H9 (cell line): ENCODE measurements at regions not wholly inside any gene's neighbourhood (a gene's known extent, or its start where the extent isn't known, plus 50 kb on each side); places are given as distances from the start of the nearest gene placed in this dataset.

ENCODE experiments used
- DNase-seq: peaks from one replicate; pipeline ENCODE4 v3.0.0-alpha.2; 2017
- H2AFZ ChIP-seq: one replicate; pipeline ENCODE4 v1.6.1; 2013; ENCODE audit warnings: mild to moderate bottlenecking, low read length, control low read depth, moderate library complexity
- H2AK5ac ChIP-seq: 2 replicates; pipeline ENCODE4 v1.6.1; 2013; ENCODE audit warnings: low read length, control low read depth, mixed read lengths; ENCODE audit not compliant: insufficient read length
- H2BK120ac ChIP-seq: one replicate; pipeline ENCODE4 v1.6.1; 2013; ENCODE audit warnings: low read depth, mild to moderate bottlenecking, low read length, control low read depth, inconsistent platforms; ENCODE audit not compliant: poor library complexity, severe bottlenecking
- H2BK12ac ChIP-seq: 2 replicates; pipeline ENCODE4 v1.6.1; 2013; ENCODE audit warnings: low read length, control low read depth, mixed read lengths, low read depth; ENCODE audit not compliant: insufficient read length
- H2BK15ac ChIP-seq: 2 replicates; pipeline ENCODE4 v1.6.1; 2013; ENCODE audit warnings: low read depth, low read length, control low read depth
- H2BK20ac ChIP-seq: one replicate; pipeline ENCODE4 v1.6.1; 2013; ENCODE audit warnings: low read depth, mild to moderate bottlenecking, low read length, control low read depth, inconsistent platforms; ENCODE audit not compliant: poor library complexity, severe bottlenecking
- H2BK5ac ChIP-seq: 2 replicates; pipeline ENCODE4 v1.6.1; 2013; ENCODE audit warnings: low read length, control low read depth, mixed read lengths; ENCODE audit not compliant: insufficient read length
- H3K14ac ChIP-seq: 2 replicates; pipeline ENCODE4 v1.6.1; 2013; ENCODE audit warnings: low read length, control low read depth; ENCODE audit not compliant: insufficient read depth
- H3K18ac ChIP-seq: 2 replicates; pipeline ENCODE4 v1.6.1; 2013; ENCODE audit warnings: low read depth, mild to moderate bottlenecking, mixed read lengths, low read length, control low read depth; ENCODE audit not compliant: insufficient read length
- H3K23ac ChIP-seq: 2 replicates; pipeline ENCODE4 v1.6.1; 2013; ENCODE audit warnings: low read length, control low read depth, mixed read lengths, low read depth; ENCODE audit not compliant: insufficient read length
- H3K23me2 ChIP-seq: 2 replicates; pipeline ENCODE4 v1.6.1; 2013; ENCODE audit warnings: low read depth, mild to moderate bottlenecking, mixed read lengths, low read length, control low read depth; ENCODE audit not compliant: insufficient read length, poor library complexity, severe bottlenecking
- H3K27ac ChIP-seq: 2 replicates; pipeline ENCODE4 v1.5.1; 2013; ENCODE audit warnings: low read length, control low read depth, mixed read lengths, low read depth; ENCODE audit not compliant: insufficient read length
- H3K27me3 ChIP-seq: 2 replicates; pipeline ENCODE4 v1.6.1; 2013; ENCODE audit warnings: low read length, control low read depth, inconsistent platforms; ENCODE audit not compliant: insufficient read depth
- H3K4ac ChIP-seq: 2 replicates; pipeline ENCODE4 v1.6.1; 2013; ENCODE audit warnings: low read depth, mild to moderate bottlenecking, control low read depth, inconsistent platforms, low read length, moderate library complexity
- H3K4me1 ChIP-seq: 2 replicates; pipeline ENCODE4 v1.6.1; 2013; ENCODE audit warnings: low read length, control low read depth, inconsistent platforms; ENCODE audit not compliant: insufficient read depth
- H3K4me2 ChIP-seq: 2 replicates; pipeline ENCODE4 v1.6.1; 2013; ENCODE audit warnings: low read length, control low read depth, mixed read lengths; ENCODE audit not compliant: insufficient read length, insufficient read depth
- H3K56ac ChIP-seq: 2 replicates; pipeline ENCODE4 v1.6.1; 2013; ENCODE audit warnings: low read depth, mild to moderate bottlenecking, mixed read lengths, low read length, control low read depth; ENCODE audit not compliant: insufficient read length
- H3K79me1 ChIP-seq: 2 replicates; pipeline ENCODE4 v1.6.1; 2013; ENCODE audit warnings: low read depth, mild to moderate bottlenecking, moderate library complexity, low read length, control low read depth, inconsistent platforms; ENCODE audit not compliant: insufficient read depth, poor library complexity, severe bottlenecking
- H3K79me2 ChIP-seq: 2 replicates; pipeline ENCODE4 v1.6.1; 2013; ENCODE audit warnings: low read length, control low read depth, inconsistent platforms; ENCODE audit not compliant: insufficient read depth
- H3K9ac ChIP-seq: 2 replicates; pipeline ENCODE4 v1.6.1; 2013; ENCODE audit warnings: low read length, control low read depth, mixed read lengths; ENCODE audit not compliant: insufficient read length; ENCODE audit errors: extremely low read depth
- H3K9me3 ChIP-seq: one replicate; pipeline ENCODE4 v1.6.1; 2013; ENCODE audit warnings: low read depth, low read length, inconsistent platforms; ENCODE audit not compliant: control insufficient read depth
- H3T11ph ChIP-seq: one replicate; pipeline ENCODE4 v1.6.1; 2013; ENCODE audit warnings: mild to moderate bottlenecking, low read length, control low read depth, inconsistent platforms
- H4K20me1 ChIP-seq: one replicate; pipeline ENCODE4 v1.6.1; 2013; ENCODE audit not compliant: control insufficient read depth, insufficient read length, insufficient read depth
- H4K5ac ChIP-seq: 2 replicates; pipeline ENCODE4 v1.6.1; 2013; ENCODE audit warnings: low read depth, mild to moderate bottlenecking, mixed read lengths, low read length, control low read depth; ENCODE audit not compliant: insufficient read length
- H4K8ac ChIP-seq: replicated peaks from 2 replicates; pipeline ENCODE4 v1.6.1; 2013; ENCODE audit warnings: low read length, control low read depth, mixed read lengths, low read depth; ENCODE audit not compliant: insufficient read length
- H4K91ac ChIP-seq: 2 replicates; pipeline ENCODE4 v1.6.1; 2013; ENCODE audit warnings: low read depth, mild to moderate bottlenecking, moderate library complexity, mixed read lengths, low read length, control low read depth; ENCODE audit not compliant: insufficient read length
- H3K27ac Mint-ChIP-seq, 3 experiments: 2 replicates in 2 of 3; 3 replicates in 1 of 3; pipeline ENCODE4 v1.8.0; 2020 to 2021; ENCODE audit warnings: mixed read lengths in 3 of 3, mild to moderate bottlenecking in 1 of 3, moderate library complexity in 1 of 3
- H3K27me3 Mint-ChIP-seq: 2 replicates; pipeline ENCODE4 v1.8.0; 2021; ENCODE audit warnings: low read depth, mild to moderate bottlenecking, moderate library complexity, mixed read lengths
- H3K36me3 Mint-ChIP-seq, 3 experiments: 2 replicates in 2 of 3; 3 replicates in 1 of 3; pipeline ENCODE4 v1.8.0; 2020 to 2021; ENCODE audit warnings: low read depth in 3 of 3, mixed read lengths in 3 of 3; ENCODE audit not compliant: insufficient read depth in 1 of 3
- H3K4me1 Mint-ChIP-seq, 2 experiments: 2 replicates each; pipeline ENCODE4 v1.8.0; 2020; ENCODE audit warnings: mixed read lengths in 2 of 2
- H3K4me3 Mint-ChIP-seq, 2 experiments: 2 replicates in 1 of 2; 3 replicates in 1 of 2; pipeline ENCODE4 v1.8.0; 2020 to 2021; ENCODE audit warnings: mild to moderate bottlenecking in 2 of 2, mixed read lengths in 2 of 2, moderate library complexity in 1 of 2
- H3K9me3 Mint-ChIP-seq, 2 experiments: 2 replicates in 1 of 2; 3 replicates in 1 of 2; pipeline ENCODE4 v1.8.0; 2020; ENCODE audit warnings: mild to moderate bottlenecking in 2 of 2, mixed read lengths in 2 of 2, moderate library complexity in 1 of 2
- CTCF ChIP-seq: fragments of 200-600 bp; sonication (generic); conservative IDR thresholded peaks from 3 replicates; pipeline ENCODE4 v1.8.0; 2021; ENCODE audit warnings: antibody characterized with exemption, mild to moderate bottlenecking
- WGBS: extraction: QIAGEN DNeasy Blood & Tissue Kit; methylation state at CpG from one replicate; pipeline ENCODE4 v1.1.7; 2013; ENCODE audit warnings: missing lambda C conversion rate, low lambda C conversion rate, mixed read lengths; ENCODE audit not compliant: insufficient read length; ENCODE audit errors: extremely low coverage; 5-methylcytosine and 5-hydroxymethylcytosine counted together

- Histone ChIP-seq H3K27me3 (no peaks in the 10 kb centered on the region), H3K9ac (no peak overlapping the region), H2BK20ac (no peak overlapping the region), H2AFZ (no peak overlapping the region), H2AK5ac (no peak overlapping the region), H3K79me1 (no peaks in the 10 kb centered on the region), H3K4me1 (no peaks in the 10 kb centered on the region; the same call in 1 of the 2 replicates), H3K79me2 (no peaks in the 10 kb centered on the region), H4K5ac (no peak overlapping the region), H3K18ac (no peak overlapping the region), H3K27ac (no peak overlapping the region), H3K14ac (no peak overlapping the region), H2BK12ac (no peak overlapping the region), H3K23ac (no peak overlapping the region), H3K23me2 (peaks cover 3% of the 10 kb centered on the region), H3K4me2 (no peak overlapping the region), H4K8ac (no peak overlapping the region), H2BK120ac (no peak overlapping the region), H2BK5ac (no peak overlapping the region), H4K20me1 (no peaks in the 10 kb centered on the region), H3T11ph (no peak overlapping the region), H3K9me3 (no peaks in the 10 kb centered on the region), H3K56ac (no peak overlapping the region), H3K4ac (no peak overlapping the region), H4K91ac (no peak overlapping the region), H2BK15ac (no peak overlapping the region)
- Mint-ChIP-seq H3K4me1 (peaks cover 32% of the 10 kb centered on the region in 2 experiments), H3K27ac (no peak overlapping the region), H3K36me3 (peaks cover 3 to 4% (median 3%) of the 10 kb centered on the region in 3 experiments; a peak in 5 of 7 replicates), H3K4me3 (no peak overlapping the region), H3K27me3 (peaks cover 12% of the 10 kb centered on the region), H3K9me3 (peaks cover 3 to 5% of the 10 kb centered on the region in 2 experiments; a peak in 4 of 5 replicates)
- WGBS = no CpG with 5 or more reads among the region's 1 CpG
- DNase-seq = no peak
- TF ChIP-seq CTCF = no peak
These were observed 317.0 kb upstream of the IRX1 start for GRCh38 chr5:3278643-3279042.
